DOHH2 (cell line): ENCODE measurements at regions not wholly inside any gene's neighbourhood (a gene's known extent, or its start where the extent isn't known, plus 50 kb on each side); places are given as distances from the start of the nearest gene placed in this dataset.

Experiments used
- H3F3A ChIP-seq: fragments of 200-600 bp; sonication (generic), shearing (Covaris generic); 2 replicates; pipeline ENCODE4 v1.6.0; 2016; ENCODE audit warnings: antibody characterized with exemption, mild to moderate bottlenecking; ENCODE audit not compliant: control insufficient read depth, insufficient read depth
- H3K27ac ChIP-seq: fragments of 200-600 bp; sonication (generic); 2 replicates; pipeline ENCODE4 v1.5.1; 2014; ENCODE audit warnings: low read depth, mild to moderate bottlenecking, low read length, moderate library complexity
- H3K27me3 ChIP-seq: fragments of 200-600 bp; sonication (generic); 2 replicates; pipeline ENCODE4 v1.6.1; 2014; ENCODE audit warnings: mild to moderate bottlenecking, low read length, mixed read lengths; ENCODE audit not compliant: control insufficient read depth
- H3K36me3 ChIP-seq: fragments of 200-600 bp; sonication (generic); 2 replicates; pipeline ENCODE4 v1.6.1; 2014; ENCODE audit warnings: mild to moderate bottlenecking, low read length, moderate library complexity, mixed read lengths; ENCODE audit not compliant: control insufficient read depth
- H3K4me1 ChIP-seq: fragments of 200-600 bp; sonication (generic); 2 replicates; pipeline ENCODE4 v1.6.1; 2014; ENCODE audit warnings: mild to moderate bottlenecking, low read length, mixed read lengths; ENCODE audit not compliant: control insufficient read depth
- H3K4me2 ChIP-seq: fragments of 200-600 bp; sonication (generic); 2 replicates; pipeline ENCODE4 v1.6.0; 2014; ENCODE audit warnings: mild to moderate bottlenecking, low read length, moderate library complexity
- H3K4me3 ChIP-seq: fragments of 200-600 bp; sonication (generic); 2 replicates; pipeline ENCODE4 v1.5.1; 2014; ENCODE audit warnings: mild to moderate bottlenecking, low read length, mixed read lengths
- H3K79me2 ChIP-seq: fragments of 200-600 bp; sonication (generic); 2 replicates; pipeline ENCODE4 v1.6.1; 2014; ENCODE audit warnings: mild to moderate bottlenecking, low read length, mixed read lengths; ENCODE audit not compliant: control insufficient read depth
- H3K9me2 ChIP-seq: fragments of 200-600 bp; sonication (generic); replicated peaks from 2 replicates; pipeline ENCODE4 v1.6.1; 2014; ENCODE audit warnings: mild to moderate bottlenecking, low read length, mixed read lengths; ENCODE audit not compliant: control insufficient read depth
- H3K9me3 ChIP-seq: fragments of 200-600 bp; sonication (generic); 2 replicates; pipeline ENCODE4 v1.6.1; 2014; ENCODE audit warnings: antibody characterized with exemption, low read length, mixed read lengths; ENCODE audit not compliant: control insufficient read depth, insufficient read depth
- H4K20me1 ChIP-seq: fragments of 200-600 bp; sonication (generic); 2 replicates; pipeline ENCODE4 v1.6.0; 2014; ENCODE audit warnings: low read depth, mild to moderate bottlenecking, antibody characterized with exemption, low read length, moderate library complexity; ENCODE audit not compliant: control insufficient read depth, insufficient read depth
- CTCF ChIP-seq: fragments of 200-600 bp; sonication (generic); IDR thresholded peaks from one replicate; pipeline ENCODE4 v1.5.1; 2014; ENCODE audit warnings: antibody characterized with exemption, mild to moderate bottlenecking, low read depth, low read length; ENCODE audit not compliant: poor library complexity, severe bottlenecking
- EZH2phosphoT487 ChIP-seq: fragments of 200-600 bp; sonication (generic); IDR thresholded peaks from 2 replicates; pipeline ENCODE4 v1.6.1; 2017; ENCODE audit warnings: borderline replicate concordance, mild to moderate bottlenecking, antibody characterized with exemption, low read length, moderate library complexity, mixed read lengths

- H3K4me2 ChIP-seq, result no peak overlapping the region
- H3K9me2 ChIP-seq, result no peaks in the 10 kb centered on the region
- H3K36me3 ChIP-seq, result no peaks in the 10 kb centered on the region
- H3K27ac ChIP-seq, result no peak overlapping the region
- H3K27me3 ChIP-seq, result no peaks in the 10 kb centered on the region
- peaks cover 6% of the 10 kb centered on the region; the same call in 1 of the 2 replicates for H3K9me3 ChIP-seq
- TF ChIP-seq CTCF, result no peak
- H3F3A ChIP-seq, result no peaks in the 10 kb centered on the region
- no peak overlapping the region for H3K4me3 ChIP-seq
- no peaks in the 10 kb centered on the region for H3K4me1 ChIP-seq
- no peaks in the 10 kb centered on the region for H4K20me1 ChIP-seq
- no peaks in the 10 kb centered on the region for H3K79me2 ChIP-seq
Measured at GRCh38 chr17:22505660-22506059, 813.3 kb downstream of the KCNJ18 start.

- H3K9me2 ChIP-seq, result no peaks in the 10 kb centered on the region
- H3K4me3 ChIP-seq, result no peak overlapping the region
- no peak overlapping the region for H3K27ac ChIP-seq
- H3K4me1 ChIP-seq, result no peaks in the 10 kb centered on the region
- no peaks in the 10 kb centered on the region for H3F3A ChIP-seq
- H3K36me3 ChIP-seq, result no peaks in the 10 kb centered on the region
- no peaks in the 10 kb centered on the region for H3K79me2 ChIP-seq
- no peaks in the 10 kb centered on the region for H4K20me1 ChIP-seq
- no peaks in the 10 kb centered on the region for H3K27me3 ChIP-seq
- H3K4me2 ChIP-seq, result no peak overlapping the region
- H3K9me3 ChIP-seq, result peaks cover 6% of the 10 kb centered on the region; the same call in 1 of the 2 replicates
- TF ChIP-seq CTCF, result no peak
Measured at GRCh38 chr17:22506231-22506630, 813.9 kb downstream of the KCNJ18 start.

- Histone ChIP-seq H3K4me3 (no peak overlapping the region), H3F3A (no peaks in the 10 kb centered on the region), H3K9me3 (peaks cover 6% of the 10 kb centered on the region; the same call in 1 of the 2 replicates), H3K4me2 (no peak overlapping the region), H3K27me3 (no peaks in the 10 kb centered on the region), H4K20me1 (no peaks in the 10 kb centered on the region), H3K9me2 (no peaks in the 10 kb centered on the region), H3K27ac (no peak overlapping the region), H3K4me1 (no peaks in the 10 kb centered on the region), H3K79me2 (no peaks in the 10 kb centered on the region), H3K36me3 (no peaks in the 10 kb centered on the region)
- TF ChIP-seq CTCF, result no peak
- TF ChIP-seq EZH2phosphoT487, result no peak
Measured at GRCh38 chr17:22506861-22507260, 814.5 kb downstream of the KCNJ18 start.

- Histone ChIP-seq H3K27ac (no peak overlapping the region), H3K27me3 (no peaks in the 10 kb centered on the region), H3K4me1 (no peaks in the 10 kb centered on the region), H3F3A (no peaks in the 10 kb centered on the region), H3K36me3 (no peaks in the 10 kb centered on the region), H3K4me2 (no peak overlapping the region), H3K4me3 (no peak overlapping the region), H3K9me3 (peaks cover 6% of the 10 kb centered on the region; the same call in 1 of the 2 replicates), H3K9me2 (no peaks in the 10 kb centered on the region), H4K20me1 (no peaks in the 10 kb centered on the region), H3K79me2 (no peaks in the 10 kb centered on the region)
- TF ChIP-seq CTCF (peak; percentile 18), EZH2phosphoT487 (no peak)
Measured at GRCh38 chr17:22507823-22508222, 815.5 kb downstream of the KCNJ18 start.
